ENCODE measurements at regions not wholly inside any gene's neighbourhood (a gene's known extent, or its start where the extent isn't known, plus 50 kb on each side); places are given as distances from the start of the nearest gene placed in this dataset.

DNA sequence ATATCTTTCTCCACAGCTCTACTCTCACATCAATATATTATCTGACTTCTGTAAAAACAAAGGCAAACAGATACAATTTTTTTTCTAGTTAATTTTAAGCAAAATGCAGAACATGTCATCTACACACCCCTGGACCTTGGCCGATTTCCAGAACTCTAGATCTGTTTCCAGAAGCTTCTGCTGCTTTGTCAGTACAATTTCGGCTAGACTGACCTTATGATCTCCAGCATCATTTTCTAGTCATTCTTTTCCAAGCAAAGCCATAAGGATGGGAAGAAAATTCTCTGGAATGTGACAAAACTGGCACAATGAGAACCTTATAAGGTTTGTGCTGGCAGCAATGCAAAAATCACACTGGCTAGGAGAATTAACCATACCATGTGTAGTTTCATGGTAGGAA, 132.8 kb upstream of the MPDZ start:
- Histone ChIP-seq H4K20me1 (ENCODE audit: insufficient read depth) (no peaks in the 10 kb centered on the region), H3K9ac (no peak overlapping the region), H3K9me3 (ENCODE audit: low read depth) (no peaks in the 10 kb centered on the region), H3K79me2 (ENCODE audit: insufficient read depth) (no peaks in the 10 kb centered on the region), H3F3A (ENCODE audit: insufficient read depth) (peaks cover 6% of the 10 kb centered on the region; the same call in 1 of the 2 replicates), H3K27ac (no peak overlapping the region), H3K27me3 (replicated peaks; ENCODE audit: insufficient read depth) (no peaks in the 10 kb centered on the region), H2AFZ (no peak overlapping the region), H3K36me3 (ENCODE audit: low read depth) (no peaks in the 10 kb centered on the region), H3K4me1 (ENCODE audit: insufficient read depth) (peaks cover 14% of the 10 kb centered on the region), H3K4me3 (no peak overlapping the region), H3K4me2 (ENCODE audit: unreplicated experiment) (no peak overlapping the region), H3K9me2 (ENCODE audit: insufficient read depth) (no peaks in the 10 kb centered on the region)
- peak; percentile 15 for DNase-seq
- in situ Hi-C loops (cut with MboI) = no loop called here
- TF ChIP-seq EZH2 (IDR thresholded peaks at IDR 0.05; ENCODE audit: insufficient read depth, poor library complexity, severe bottlenecking) (no peak), EZH2phosphoT487 (IDR thresholded peaks at IDR 0.05; ENCODE audit: insufficient read depth, low read depth) (no peak)
- 25 to 28% methylated on average over 2 of the region's 2 CpGs for WGBS, 2 experiments (ENCODE audit: low coverage in 1 of 2, low lambda C conversion rate in 2 of 2, missing lambda C conversion rate in 2 of 2)

DNA sequence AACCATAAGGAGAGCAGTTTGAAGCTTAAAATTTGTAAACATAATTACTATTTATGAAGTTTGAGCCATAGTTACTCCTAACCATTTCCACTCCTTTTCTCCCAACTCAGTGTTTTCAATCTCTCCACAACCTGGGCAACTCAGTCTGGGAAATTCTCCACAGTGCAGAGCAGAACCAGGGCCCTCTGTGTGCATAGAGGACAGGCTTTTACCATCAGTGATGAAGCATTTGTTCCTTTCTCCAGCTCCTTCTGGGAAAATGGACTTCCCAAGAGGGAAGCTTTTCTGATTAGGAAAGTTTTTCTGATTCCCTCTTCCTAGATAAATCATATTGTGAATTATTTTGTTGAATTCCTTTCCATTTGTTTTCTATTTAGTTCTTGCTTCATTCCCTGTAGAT, 132.3 kb upstream of the MPDZ start:
- no peak overlapping the region for H3K4me3 ChIP-seq
- H3K4me2 ChIP-seq (ENCODE audit: unreplicated experiment) = no peak overlapping the region
- no peak overlapping the region for H2AFZ ChIP-seq
- H3K4me1 ChIP-seq (ENCODE audit: insufficient read depth) = peaks cover 14% of the 10 kb centered on the region
- no peaks in the 10 kb centered on the region for H3K9me2 ChIP-seq (ENCODE audit: insufficient read depth)
- no peaks in the 10 kb centered on the region for H3K27me3 ChIP-seq (replicated peaks; ENCODE audit: insufficient read depth)
- TF ChIP-seq EZH2phosphoT487 (IDR thresholded peaks at IDR 0.05; ENCODE audit: insufficient read depth, low read depth) = no peak
- no peak for TF ChIP-seq EZH2 (IDR thresholded peaks at IDR 0.05; ENCODE audit: insufficient read depth, poor library complexity, severe bottlenecking)
- H3K27ac ChIP-seq = no peak overlapping the region
- H3K9me3 ChIP-seq (ENCODE audit: low read depth) = no peaks in the 10 kb centered on the region
- in situ Hi-C loops (cut with MboI) = no loop called here
- no peak overlapping the region for H3K9ac ChIP-seq
- H3F3A ChIP-seq (ENCODE audit: insufficient read depth) = peaks cover 6% of the 10 kb centered on the region; the same call in 1 of the 2 replicates
- no peaks in the 10 kb centered on the region for H3K79me2 ChIP-seq (ENCODE audit: insufficient read depth)
- H4K20me1 ChIP-seq (ENCODE audit: insufficient read depth) = no peaks in the 10 kb centered on the region
- DNase-seq = no peak
- no peaks in the 10 kb centered on the region for H3K36me3 ChIP-seq (ENCODE audit: low read depth)

DNA sequence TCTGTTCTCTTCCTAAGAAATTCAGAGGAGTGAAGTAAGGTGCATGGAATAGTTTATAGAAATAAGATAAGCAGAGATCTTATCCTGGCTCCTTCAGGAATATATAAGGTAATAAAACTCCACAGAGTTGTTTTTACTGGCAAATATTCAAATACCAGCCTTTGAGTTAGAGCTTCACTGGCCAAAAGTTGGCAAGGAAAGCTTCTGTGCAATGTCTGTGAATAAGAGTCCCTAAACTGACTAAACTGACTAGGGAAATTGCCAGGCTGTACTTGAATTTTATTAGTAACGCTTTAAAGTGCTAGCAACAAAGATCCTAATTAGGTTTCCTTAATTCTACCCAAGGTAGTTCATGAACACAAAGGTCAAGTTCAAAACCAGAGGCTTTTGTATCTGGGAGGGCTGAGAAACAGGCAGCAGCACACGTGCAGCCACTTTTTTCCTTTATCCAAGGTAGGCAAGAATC, 131.1 kb upstream of the MPDZ start:
- Histone ChIP-seq H3K9me2 (ENCODE audit: insufficient read depth) (no peaks in the 10 kb centered on the region), H4K20me1 (ENCODE audit: insufficient read depth) (no peaks in the 10 kb centered on the region), H3K9ac (no peak overlapping the region), H3K4me1 (ENCODE audit: insufficient read depth) (peaks cover 14% of the 10 kb centered on the region), H2AFZ (no peak overlapping the region), H3F3A (ENCODE audit: insufficient read depth) (peaks cover 6% of the 10 kb centered on the region; the same call in 1 of the 2 replicates), H3K79me2 (ENCODE audit: insufficient read depth) (no peaks in the 10 kb centered on the region), H3K4me3 (no peak overlapping the region), H3K36me3 (ENCODE audit: low read depth) (no peaks in the 10 kb centered on the region), H3K27me3 (replicated peaks; ENCODE audit: insufficient read depth) (no peaks in the 10 kb centered on the region), H3K27ac (no peak overlapping the region), H3K4me2 (ENCODE audit: unreplicated experiment) (no peak overlapping the region), H3K9me3 (ENCODE audit: low read depth) (no peaks in the 10 kb centered on the region)
- 95% methylated on average over 2 of the region's 2 CpGs for WGBS, 2 experiments (ENCODE audit: low coverage in 1 of 2, low lambda C conversion rate in 2 of 2, missing lambda C conversion rate in 2 of 2)
- TF ChIP-seq EZH2phosphoT487 (IDR thresholded peaks at IDR 0.05; ENCODE audit: insufficient read depth, low read depth) (no peak), EZH2 (IDR thresholded peaks at IDR 0.05; ENCODE audit: insufficient read depth, poor library complexity, severe bottlenecking) (no peak)
- in situ Hi-C loops (cut with MboI) = no loop called here
- DNase-seq = peak; percentile 63

- H3K36me3 ChIP-seq (ENCODE audit: low read depth) = no peaks in the 10 kb centered on the region
- H3K4me1 ChIP-seq (ENCODE audit: insufficient read depth) = peaks cover 9% of the 10 kb centered on the region
- H3K9ac ChIP-seq = no peak overlapping the region
- TF ChIP-seq EZH2phosphoT487 (IDR thresholded peaks at IDR 0.05; ENCODE audit: insufficient read depth, low read depth) = no peak
- TF ChIP-seq EZH2 (IDR thresholded peaks at IDR 0.05; ENCODE audit: insufficient read depth, poor library complexity, severe bottlenecking) = no peak
- H3K27ac ChIP-seq = no peak overlapping the region
- H3K9me2 ChIP-seq (ENCODE audit: insufficient read depth) = no peaks in the 10 kb centered on the region
- peaks cover 7% of the 10 kb centered on the region; the same call in 1 of the 2 replicates for H3F3A ChIP-seq (ENCODE audit: insufficient read depth)
- H3K27me3 ChIP-seq (replicated peaks; ENCODE audit: insufficient read depth) = no peaks in the 10 kb centered on the region
- no peak overlapping the region for H3K4me3 ChIP-seq
- no peaks in the 10 kb centered on the region for H4K20me1 ChIP-seq (ENCODE audit: insufficient read depth)
- no peaks in the 10 kb centered on the region for H3K79me2 ChIP-seq (ENCODE audit: insufficient read depth)
- H3K4me2 ChIP-seq (ENCODE audit: unreplicated experiment) = no peak overlapping the region
- H3K9me3 ChIP-seq (ENCODE audit: low read depth) = no peaks in the 10 kb centered on the region
- DNase-seq = no peak
- in situ Hi-C loops (cut with MboI) = no loop called here
- no peak overlapping the region for H2AFZ ChIP-seq
These were observed 118.2 kb upstream of the MPDZ start for GRCh38 chr9:13397661-13398060.

DNA sequence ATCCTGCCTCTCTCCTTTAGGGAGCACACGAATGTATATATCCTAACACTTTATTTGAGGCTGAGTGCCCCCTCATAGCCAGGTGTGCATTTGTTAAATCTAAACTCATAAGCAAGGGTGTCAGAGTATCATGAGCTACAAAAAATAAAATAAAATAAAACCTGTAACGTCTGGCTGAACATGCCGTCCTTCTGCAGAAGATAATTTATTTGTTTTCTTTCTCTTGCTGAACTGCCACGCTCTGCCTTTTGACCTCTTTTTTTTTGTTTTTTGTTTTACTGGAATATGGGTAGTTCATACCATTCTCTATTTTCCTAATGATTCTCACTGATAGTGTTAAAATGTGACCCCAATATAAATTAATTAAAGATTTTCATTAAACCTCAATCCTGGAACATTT, 117.7 kb upstream of the MPDZ start:
- Histone ChIP-seq H3K79me2 (ENCODE audit: insufficient read depth) (no peaks in the 10 kb centered on the region), H3K9ac (no peak overlapping the region), H3K4me2 (ENCODE audit: unreplicated experiment) (no peak overlapping the region), H2AFZ (no peak overlapping the region), H3K4me3 (no peak overlapping the region), H3K9me3 (ENCODE audit: low read depth) (no peaks in the 10 kb centered on the region), H3K27me3 (replicated peaks; ENCODE audit: insufficient read depth) (no peaks in the 10 kb centered on the region), H3K9me2 (ENCODE audit: insufficient read depth) (no peaks in the 10 kb centered on the region), H4K20me1 (ENCODE audit: insufficient read depth) (no peaks in the 10 kb centered on the region), H3F3A (ENCODE audit: insufficient read depth) (peaks cover 7% of the 10 kb centered on the region; the same call in 1 of the 2 replicates), H3K27ac (no peak overlapping the region), H3K36me3 (ENCODE audit: low read depth) (no peaks in the 10 kb centered on the region), H3K4me1 (ENCODE audit: insufficient read depth) (peaks cover 9% of the 10 kb centered on the region)
- in situ Hi-C loops (cut with MboI) = no loop called here
- WGBS, 2 experiments (ENCODE audit: low coverage in 1 of 2, low lambda C conversion rate in 2 of 2, missing lambda C conversion rate in 2 of 2) = 54 to 56% methylated on average over 4 of the region's 4 CpGs
- TF ChIP-seq EZH2 (IDR thresholded peaks at IDR 0.05; ENCODE audit: insufficient read depth, poor library complexity, severe bottlenecking) = no peak
- no peak for TF ChIP-seq EZH2phosphoT487 (IDR thresholded peaks at IDR 0.05; ENCODE audit: insufficient read depth, low read depth)
- DNase-seq = no peak

Data from GM23248 (cell line).